ENCODE measurements at regions not wholly inside any gene's neighbourhood (a gene's known extent, or its start where the extent isn't known, plus 50 kb on each side); places are given as distances from the start of the nearest gene placed in this dataset.

- H3K4me1 ChIP-seq = no peaks in the 10 kb centered on the region
- no peak for DNase-seq
- H3K27me3 ChIP-seq = no peaks in the 10 kb centered on the region
- H3K4me3 ChIP-seq = no peak overlapping the region
- no peak for TF ChIP-seq POLR2A (IDR thresholded peaks at IDR 0.05)
- TF ChIP-seq CTCF (IDR thresholded peaks at IDR 0.05) = no peak
- no peaks in the 10 kb centered on the region for H3K9me3 ChIP-seq
- 63 to 74% methylated on average over 5 of the region's 5 CpGs for WGBS, 2 donors
- H3K36me3 ChIP-seq (ENCODE audit: low read depth, missing control alignments) = no peaks in the 10 kb centered on the region
- H3K27ac ChIP-seq = no peak overlapping the region
- intact Hi-C loops (cut with DNase I; ENCODE audit: low total_unique reads) = no loop called here
Observed at GRCh38 chr16:86388976-86389375, 121.4 kb upstream of the FOXF1 start.

- no peak for DNase-seq
Observed at GRCh38 chr16:86389566-86390328, 120.6 kb upstream of the FOXF1 start.

GRCh38 chr16:86390335-86390734 is 120.0 kb upstream of the FOXF1 start:
- no peak for DNase-seq
- Histone ChIP-seq H3K27ac (no peak overlapping the region), H3K36me3 (ENCODE audit: low read depth, missing control alignments) (no peaks in the 10 kb centered on the region), H3K27me3 (no peaks in the 10 kb centered on the region), H3K9me3 (no peaks in the 10 kb centered on the region), H3K4me1 (no peaks in the 10 kb centered on the region), H3K4me3 (no peak overlapping the region)
- intact Hi-C loops (cut with DNase I; ENCODE audit: low total_unique reads) = no loop called here
- TF ChIP-seq POLR2A (IDR thresholded peaks at IDR 0.05) (no peak), CTCF (IDR thresholded peaks at IDR 0.05) (no peak)
- 88 to 92% methylated on average over 1 of the region's 1 CpG for WGBS, 2 donors

More at GRCh38 chr16:86389566-86390328, 120.6 kb upstream of the FOXF1 start:
- H3K27me3 ChIP-seq = no peaks in the 10 kb centered on the region
- intact Hi-C loops (cut with DNase I; ENCODE audit: low total_unique reads) = no loop called here
- WGBS, 2 donors = 62 to 74% methylated on average over 16 to 17 of the region's 17 CpGs
- no peaks in the 10 kb centered on the region for H3K4me1 ChIP-seq
- H3K36me3 ChIP-seq (ENCODE audit: low read depth, missing control alignments) = no peaks in the 10 kb centered on the region
- H3K27ac ChIP-seq = no peak overlapping the region
- H3K9me3 ChIP-seq = no peaks in the 10 kb centered on the region
- no peak for TF ChIP-seq CTCF (IDR thresholded peaks at IDR 0.05)
- no peak for TF ChIP-seq POLR2A (IDR thresholded peaks at IDR 0.05)
- no peak overlapping the region for H3K4me3 ChIP-seq

- Histone ChIP-seq H3K9me3 (no peaks in the 10 kb centered on the region), H3K27ac (no peak overlapping the region), H3K36me3 (ENCODE audit: low read depth, missing control alignments) (no peaks in the 10 kb centered on the region), H3K4me3 (no peak overlapping the region), H3K27me3 (no peaks in the 10 kb centered on the region), H3K4me1 (no peaks in the 10 kb centered on the region)
- TF ChIP-seq CTCF (IDR thresholded peaks at IDR 0.05) (no peak), POLR2A (IDR thresholded peaks at IDR 0.05) (no peak)
- intact Hi-C loops (cut with DNase I; ENCODE audit: low total_unique reads) = no loop called here
- DNase-seq = no peak
- 92 to 100% methylated on average over 6 of the region's 6 CpGs for WGBS, 2 donors
Observed at GRCh38 chr16:86391486-86391885, 118.8 kb upstream of the FOXF1 start.

- H3K27ac ChIP-seq = no peak overlapping the region
- TF ChIP-seq POLR2A (IDR thresholded peaks at IDR 0.05) (no peak), CTCF (IDR thresholded peaks at IDR 0.05) (no peak)
- intact Hi-C loops (cut with DNase I; ENCODE audit: low total_unique reads) = no loop called here
- no peaks in the 10 kb centered on the region for H3K27me3 ChIP-seq
- 78 to 82% methylated on average over 9 of the region's 9 CpGs for WGBS, 2 donors
- no peak for DNase-seq
- no peaks in the 10 kb centered on the region for H3K4me1 ChIP-seq
- H3K36me3 ChIP-seq (ENCODE audit: low read depth, missing control alignments) = no peaks in the 10 kb centered on the region
- H3K4me3 ChIP-seq = no peak overlapping the region
- no peaks in the 10 kb centered on the region for H3K9me3 ChIP-seq
Observed at GRCh38 chr16:86391984-86392383, 118.3 kb upstream of the FOXF1 start.

All from testis (tissue), 2 donors.